Muscle of leg (tissue), 3 donors: ENCODE measurements at regions not wholly inside any gene's neighbourhood (a gene's known extent, or its start where the extent isn't known, plus 50 kb on each side); places are given as distances from the start of the nearest gene placed in this dataset.

Experiments used
- DNase-seq: peaks from one replicate; pipeline ENCODE4 v3.0.0; 2013
- H3K27ac ChIP-seq: one replicate; pipeline ENCODE4 v1.5.1; 2013; ENCODE audit warnings: mild to moderate bottlenecking, low read length, control low read depth
- H3K27me3 ChIP-seq: one replicate; pipeline ENCODE4 v1.6.1; 2013; ENCODE audit warnings: low read length; ENCODE audit not compliant: control insufficient read depth, insufficient read depth
- H3K36me3 ChIP-seq: one replicate; pipeline ENCODE4 v1.6.1; 2013; ENCODE audit warnings: low read length; ENCODE audit not compliant: control insufficient read depth, insufficient read depth
- H3K4me1 ChIP-seq: one replicate; pipeline ENCODE4 v1.6.1; 2013; ENCODE audit warnings: low read length; ENCODE audit not compliant: control insufficient read depth, insufficient read depth
- H3K4me3 ChIP-seq: one replicate; pipeline ENCODE4 v1.5.1; 2013; ENCODE audit warnings: low read length, control low read depth
- H3K9me3 ChIP-seq: replicated peaks from 2 replicates; pipeline ENCODE4 v1.6.1; 2013; ENCODE audit warnings: low read depth, low read length; ENCODE audit not compliant: control insufficient read depth
- WGBS: methylation state at CpG from one replicate; pipeline ENCODE4 v1.1.5; 2013; ENCODE audit warnings: missing lambda C conversion rate; ENCODE audit not compliant: insufficient coverage; 5-methylcytosine and 5-hydroxymethylcytosine counted together

DNA sequence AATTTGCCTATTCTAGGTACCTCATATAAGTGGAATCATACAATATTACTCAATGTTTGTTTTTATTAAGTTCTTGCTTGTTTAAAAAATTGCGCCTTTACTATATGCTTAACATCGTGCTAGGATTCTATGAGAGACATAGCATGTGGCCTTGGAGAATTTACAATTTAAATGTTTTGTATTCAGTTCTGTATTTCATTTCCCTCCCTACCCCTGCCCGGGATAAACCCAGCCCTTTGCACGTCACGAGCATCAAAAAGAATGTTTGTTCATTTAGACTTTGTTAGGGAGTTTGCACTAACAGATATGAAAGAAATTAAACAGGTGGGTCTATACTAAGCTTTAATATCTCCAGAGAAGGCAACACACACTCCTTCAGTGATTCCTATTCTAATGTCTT lies 75.7 kb downstream of the C18orf54 start:
- DNase-seq: no peak
- no CpG with 5 or more reads among the region's 5 CpGs for WGBS

DNA sequence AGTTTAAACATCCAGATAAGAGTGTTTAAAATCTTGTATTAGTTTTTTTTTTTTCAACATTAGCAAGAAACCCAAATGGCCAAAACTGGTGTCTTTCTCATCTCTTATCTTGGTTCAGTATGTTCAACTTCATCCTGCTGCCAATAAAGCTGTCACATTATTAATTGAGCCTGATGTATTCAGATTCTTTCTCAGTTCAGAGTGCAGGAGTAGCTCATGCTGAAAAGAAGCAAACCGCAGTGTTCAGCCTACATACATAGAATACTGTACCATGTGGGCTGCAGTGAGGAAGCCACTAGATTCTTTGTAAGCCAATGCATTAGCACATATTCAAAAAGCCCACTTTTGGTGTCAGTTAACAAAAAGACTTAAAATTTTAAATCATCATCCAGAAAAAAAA lies 76.2 kb downstream of the C18orf54 start:
- no peaks in the 10 kb centered on the region for H3K27me3 ChIP-seq
- 50% methylated on average over 1 of the region's 1 CpG for WGBS
- no peak overlapping the region for H3K27ac ChIP-seq
- no peaks in the 10 kb centered on the region for H3K36me3 ChIP-seq
- no peaks in the 10 kb centered on the region for H3K9me3 ChIP-seq
- no peak for DNase-seq
- no peak overlapping the region for H3K4me3 ChIP-seq
- no peaks in the 10 kb centered on the region for H3K4me1 ChIP-seq

More for the DNA sequence above, 75.7 kb downstream of the C18orf54 start:
- Histone ChIP-seq H3K9me3 (no peaks in the 10 kb centered on the region), H3K27ac (no peak overlapping the region), H3K4me3 (no peak overlapping the region), H3K36me3 (no peaks in the 10 kb centered on the region), H3K27me3 (no peaks in the 10 kb centered on the region), H3K4me1 (no peaks in the 10 kb centered on the region)

DNA sequence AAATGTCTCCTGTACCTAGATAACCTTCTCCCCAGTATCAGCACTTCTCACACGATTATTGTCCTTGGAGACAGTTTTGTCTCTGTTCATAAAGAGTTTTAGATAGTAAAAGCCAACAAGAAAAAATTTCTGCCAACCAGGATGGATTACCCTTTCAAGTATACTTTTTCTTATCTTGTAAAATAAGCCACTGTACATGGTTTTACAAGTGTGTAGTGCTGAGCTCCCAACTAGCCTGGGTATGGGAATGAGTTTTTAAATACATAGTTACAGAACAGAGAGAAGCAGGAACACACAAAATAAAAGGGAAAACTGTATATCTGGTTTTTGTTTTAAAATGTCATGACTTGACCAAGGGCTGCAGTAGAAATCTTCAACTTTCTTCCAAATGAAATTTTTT lies 76.7 kb downstream of the C18orf54 start:
- no peaks in the 10 kb centered on the region for H3K36me3 ChIP-seq
- H3K27ac ChIP-seq: no peak overlapping the region
- H3K27me3 ChIP-seq: no peaks in the 10 kb centered on the region
- no CpG with 5 or more reads among the region's 1 CpG for WGBS
- H3K4me1 ChIP-seq: no peaks in the 10 kb centered on the region
- DNase-seq: no peak
- no peaks in the 10 kb centered on the region for H3K9me3 ChIP-seq
- no peak overlapping the region for H3K4me3 ChIP-seq

DNA sequence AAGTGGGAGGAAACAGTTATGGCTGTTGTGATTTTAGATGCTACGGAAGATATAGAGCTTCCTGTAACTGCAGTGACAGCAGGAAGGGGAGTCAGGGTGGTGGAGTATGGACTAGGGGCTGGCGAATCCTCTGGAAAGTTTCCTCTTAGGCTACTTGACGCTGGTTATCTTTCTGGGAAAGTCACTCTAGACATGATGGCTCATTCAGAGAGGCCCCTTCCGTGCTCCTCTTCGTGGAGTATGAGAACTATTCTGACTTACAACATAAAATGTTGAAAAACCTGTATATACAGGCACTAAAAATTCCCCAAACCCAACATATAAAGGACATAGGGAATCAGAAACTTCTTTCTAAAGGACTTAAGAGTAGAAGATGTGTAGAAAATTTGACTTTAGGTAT lies 78.8 kb downstream of the C18orf54 start:
- Histone ChIP-seq H3K27ac (no peak overlapping the region), H3K36me3 (no peaks in the 10 kb centered on the region), H3K27me3 (no peaks in the 10 kb centered on the region), H3K4me1 (no peaks in the 10 kb centered on the region), H3K9me3 (no peaks in the 10 kb centered on the region), H3K4me3 (no peak overlapping the region)
- DNase-seq: no peak
- WGBS: 67% methylated on average over 1 of the region's 5 CpGs

DNA sequence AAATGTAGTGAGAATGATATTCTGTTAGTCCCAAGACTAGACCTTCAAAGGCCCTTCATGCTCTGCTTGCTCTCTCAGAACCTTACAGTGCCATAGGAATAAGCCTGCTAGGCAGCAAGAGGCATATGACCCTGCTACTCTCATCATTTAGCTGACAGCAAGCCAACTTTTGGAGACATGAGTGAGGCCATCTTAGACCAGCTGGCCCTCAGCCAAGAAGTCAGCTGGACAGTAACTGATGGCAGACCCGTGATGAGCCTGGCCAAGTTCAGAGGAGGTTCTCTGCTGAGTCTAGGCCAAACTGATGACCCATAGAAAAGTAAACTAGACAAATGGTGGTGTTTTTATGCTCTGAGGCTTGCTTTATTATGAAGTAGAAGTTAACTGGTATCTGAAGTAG lies 82.6 kb downstream of the C18orf54 start:
- no peaks in the 10 kb centered on the region for H3K36me3 ChIP-seq
- no peak overlapping the region for H3K27ac ChIP-seq
- H3K4me1 ChIP-seq: no peaks in the 10 kb centered on the region
- H3K9me3 ChIP-seq: no peaks in the 10 kb centered on the region
- peak; percentile 33 for DNase-seq
- H3K4me3 ChIP-seq: no peak overlapping the region
- 50% methylated on average over 1 of the region's 1 CpG for WGBS
- no peaks in the 10 kb centered on the region for H3K27me3 ChIP-seq

DNA sequence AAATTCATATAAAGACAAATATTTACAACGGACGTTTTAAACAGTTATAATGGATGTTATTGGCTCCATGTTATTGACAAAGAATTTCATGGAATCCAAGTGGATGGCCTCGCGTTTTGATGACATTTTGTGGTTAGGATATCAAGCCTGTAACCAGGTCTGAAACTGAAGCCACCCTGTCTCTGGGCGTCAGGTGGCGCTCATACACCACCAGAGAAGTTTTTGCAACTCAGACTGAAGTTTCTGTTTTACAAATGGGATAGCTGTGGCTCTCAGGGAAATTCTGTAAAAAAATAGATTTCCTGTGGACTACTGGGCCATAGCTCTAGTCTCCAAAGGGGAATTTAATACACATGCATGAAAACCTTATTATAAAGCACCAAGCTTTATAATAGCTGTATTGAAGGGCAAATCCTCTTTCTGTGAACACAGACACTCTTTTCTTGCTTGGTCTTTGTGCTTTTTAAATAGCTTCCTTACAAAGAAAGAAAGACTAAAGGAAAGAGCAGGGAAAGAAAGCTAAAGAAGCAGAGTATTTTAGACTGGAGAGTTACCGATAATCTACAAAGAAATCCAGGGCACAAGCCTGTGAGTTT lies 86.7 kb downstream of the C18orf54 start:
- no peak overlapping the region for H3K4me3 ChIP-seq
- no peaks in the 10 kb centered on the region for H3K36me3 ChIP-seq
- no peaks in the 10 kb centered on the region for H3K27me3 ChIP-seq
- DNase-seq: peak; percentile 69
- H3K4me1 ChIP-seq: no peaks in the 10 kb centered on the region
- H3K27ac ChIP-seq: no peak overlapping the region
- no peaks in the 10 kb centered on the region for H3K9me3 ChIP-seq
- WGBS: 13% methylated on average over 4 of the region's 7 CpGs

DNA sequence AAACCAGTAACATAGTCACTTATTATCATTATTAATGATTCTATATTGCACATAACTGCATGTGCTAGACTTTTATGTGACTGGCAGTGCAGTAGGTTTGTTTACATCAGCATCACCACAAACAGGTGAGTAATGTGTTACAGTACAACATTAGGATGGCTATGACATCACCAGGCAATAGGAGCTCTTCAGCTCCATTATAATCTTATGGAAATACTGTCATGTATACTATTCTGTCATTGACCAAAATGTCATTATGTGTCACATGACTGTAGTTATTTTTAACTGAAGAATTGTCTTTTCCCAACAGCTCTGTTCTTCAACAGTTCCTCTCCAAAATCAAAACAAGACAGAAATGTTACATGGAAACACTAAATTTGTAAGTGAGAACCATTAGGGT lies 96.3 kb downstream of the C18orf54 start:
- no peaks in the 10 kb centered on the region for H3K27me3 ChIP-seq
- no peaks in the 10 kb centered on the region for H3K4me1 ChIP-seq

DNA sequence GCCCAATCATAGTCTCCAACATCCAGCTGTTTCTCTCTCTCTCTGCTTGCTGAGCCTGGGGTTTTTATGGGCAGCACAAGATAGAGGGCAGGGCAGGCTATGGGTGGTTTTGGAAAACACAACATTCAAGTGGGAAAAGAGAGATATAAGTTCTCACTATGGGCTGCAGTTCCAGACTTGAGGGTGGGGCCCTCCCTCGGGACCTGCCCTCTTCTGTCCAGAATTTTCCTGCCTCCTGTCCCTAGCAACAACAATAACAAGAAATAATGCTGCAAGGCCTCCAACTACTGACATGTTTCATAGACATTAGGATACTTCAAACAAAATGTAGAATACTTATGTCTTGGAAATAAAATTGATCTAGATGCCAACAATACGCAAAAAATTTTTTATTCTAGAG lies 107.8 kb downstream of the C18orf54 start:
- Histone ChIP-seq H3K4me3 (no peak overlapping the region), H3K27me3 (no peaks in the 10 kb centered on the region), H3K27ac (no peak overlapping the region), H3K36me3 (no peaks in the 10 kb centered on the region), H3K4me1 (no peaks in the 10 kb centered on the region), H3K9me3 (peaks cover 2% of the 10 kb centered on the region)
- WGBS: no CpG with 5 or more reads among the region's 2 CpGs
- no peak for DNase-seq

More for the DNA sequence above, 96.3 kb downstream of the C18orf54 start:
- Histone ChIP-seq H3K36me3 (no peaks in the 10 kb centered on the region), H3K27ac (no peak overlapping the region), H3K9me3 (no peaks in the 10 kb centered on the region), H3K4me3 (no peak overlapping the region)
- no peak for DNase-seq

DNA sequence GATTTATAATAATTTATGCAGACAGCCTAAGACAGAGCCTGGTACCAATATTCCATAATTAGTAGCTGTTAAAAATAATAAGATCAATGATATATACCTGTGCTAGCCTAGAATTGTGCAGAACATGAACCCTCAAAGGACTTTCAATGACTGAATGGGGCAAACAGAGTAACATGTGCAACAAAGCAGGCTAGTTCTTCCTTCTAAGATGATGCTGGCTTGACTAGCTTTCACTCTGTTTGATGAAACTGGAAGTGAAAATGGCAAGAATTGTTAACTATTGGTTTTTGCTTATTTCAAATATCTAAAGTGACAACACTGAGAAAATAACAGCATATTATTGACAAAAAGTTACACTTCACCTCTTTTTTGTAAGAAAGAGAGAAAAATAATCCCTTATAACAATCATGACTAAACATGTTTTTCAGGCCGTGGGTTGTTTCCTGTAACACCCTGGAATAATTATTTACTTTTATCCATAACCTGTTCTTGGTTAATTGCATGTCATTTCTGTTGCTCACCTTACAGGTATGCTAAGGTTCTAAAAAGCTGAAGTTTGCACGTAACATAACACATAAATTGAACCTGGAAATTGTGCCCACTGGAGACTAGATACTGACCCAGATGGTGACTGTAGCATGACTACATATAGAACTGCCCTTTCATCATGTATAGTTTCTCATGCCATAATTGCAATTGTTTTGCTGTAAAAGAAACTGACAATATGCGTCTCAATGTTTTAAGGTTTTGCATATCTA lies 108.7 kb downstream of the C18orf54 start:
- Histone ChIP-seq H3K36me3 (no peaks in the 10 kb centered on the region), H3K4me3 (no peak overlapping the region), H3K9me3 (peaks cover 2% of the 10 kb centered on the region), H3K27me3 (no peaks in the 10 kb centered on the region), H3K27ac (no peak overlapping the region), H3K4me1 (no peaks in the 10 kb centered on the region)
- no CpG with 5 or more reads among the region's 3 CpGs for WGBS
- DNase-seq: no peak

DNA sequence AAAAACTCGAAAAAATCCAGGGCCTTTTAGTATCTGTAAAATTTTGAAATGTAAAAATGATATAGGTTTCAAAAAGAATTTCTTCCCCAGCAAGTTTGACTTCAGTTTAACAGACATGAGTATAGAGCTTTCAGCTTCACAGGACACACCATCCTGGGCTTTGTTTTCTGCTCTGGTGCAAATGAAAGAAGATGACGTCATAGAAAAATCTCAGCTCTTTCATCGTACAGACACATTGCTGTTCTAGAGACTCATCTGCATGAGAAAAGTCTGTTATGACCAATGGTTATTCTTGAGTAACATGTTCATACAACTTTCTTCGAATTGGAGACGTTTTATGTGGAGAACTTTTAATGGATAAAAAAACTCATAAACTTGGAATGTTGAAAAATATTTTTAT lies 111.7 kb upstream of the DYNAP start:
- no peaks in the 10 kb centered on the region for H3K4me1 ChIP-seq
- no peak overlapping the region for H3K27ac ChIP-seq
- no peaks in the 10 kb centered on the region for H3K27me3 ChIP-seq
- no peak overlapping the region for H3K4me3 ChIP-seq
- DNase-seq: no peak
- WGBS: no CpG with 5 or more reads among the region's 5 CpGs
- no peaks in the 10 kb centered on the region for H3K9me3 ChIP-seq
- no peaks in the 10 kb centered on the region for H3K36me3 ChIP-seq
